T-cell (primary cell): ENCODE measurements at regions not wholly inside any gene's neighbourhood (a gene's known extent, or its start where the extent isn't known, plus 50 kb on each side); places are given as distances from the start of the nearest gene placed in this dataset.

Source experiments
- ATAC-seq, 4 experiments: fragments of 200-7000 bp in 3 of 4; fragments of 150-1000 bp in 1 of 4; cut with Tn5 transposase; replicated peaks in 1 of 4; 1 replicate in 3 of 4; 2 replicates in 1 of 4; pipeline ENCODE4 v1.10.0; 2021; ENCODE audit warnings: moderate library complexity in 3 of 4, mild to moderate bottlenecking in 2 of 4, moderate number of reproducible peaks in 1 of 4
- CTCF ChIA-PET, 2 donors: fragments of 300-600 bp; sonication (Branson Sonifier 250); formaldehyde crosslinking; loops; one replicate each; lab custom pipeline; 2022; ENCODE audit warnings: antibody characterized with exemption in 2 of 2; lab: Charles Lee
- POLR2A ChIA-PET, 2 donors: fragments of 300-600 bp; sonication (Branson Sonifier 250); formaldehyde crosslinking; loops; one replicate each; lab custom pipeline; 2022; ENCODE audit warnings: antibody characterized with exemption in 2 of 2; lab: Charles Lee
- DNase-seq, 35 experiments: peaks; one replicate each; pipeline versions ENCODE4 v3.0.0 to v3.0.0-alpha.2; 2013 to 2023
- H3K27ac ChIP-seq: one replicate; pipeline ENCODE4 v1.5.1; 2013; ENCODE audit warnings: low read length
- H3K27me3 ChIP-seq, 2 experiments: replicated peaks in 1 of 2; 1 replicate in 1 of 2; 2 replicates in 1 of 2; pipeline versions ENCODE4 v1.6.1 to v1.7.0; 2013; ENCODE audit warnings: low read length in 1 of 2, mixed read lengths in 1 of 2; ENCODE audit not compliant: control insufficient read depth in 2 of 2, insufficient read depth in 2 of 2; ENCODE audit errors: extremely low read depth in 1 of 2
- H3K36me3 ChIP-seq, 2 donors: 1 replicate in 1 of 2; 2 replicates in 1 of 2; pipeline versions ENCODE4 v1.6.1 to v1.7.0; 2013; ENCODE audit warnings: low read length in 1 of 2; ENCODE audit not compliant: control insufficient read depth in 2 of 2, insufficient read depth in 1 of 2; ENCODE audit errors: extremely low read depth in 1 of 2
- H3K4me1 ChIP-seq, 2 experiments: 1 replicate in 1 of 2; 2 replicates in 1 of 2; pipeline versions ENCODE4 v1.6.1 to v1.7.0; 2013; ENCODE audit warnings: low read length in 2 of 2, mixed read lengths in 1 of 2; ENCODE audit not compliant: insufficient read depth in 2 of 2, control insufficient read depth in 1 of 2; ENCODE audit errors: extremely low read depth in 1 of 2
- H3K4me3 ChIP-seq, 2 donors: 1 replicate in 1 of 2; 2 replicates in 1 of 2; pipeline versions ENCODE4 v1.5.1 to v1.7.0; 2013; ENCODE audit warnings: mild to moderate bottlenecking in 2 of 2, low read length in 1 of 2, moderate library complexity in 1 of 2; ENCODE audit not compliant: control insufficient read depth in 1 of 2; ENCODE audit errors: extremely low read depth in 1 of 2
- H3K9me3 ChIP-seq: 2 replicates; pipeline ENCODE4 v1.7.0; 2013
- H3K27ac Mint-ChIP-seq, 2 donors: one replicate each; pipeline ENCODE4 v1.8.0; 2020 to 2021; ENCODE audit warnings: mild to moderate bottlenecking in 2 of 2, mixed read lengths in 2 of 2
- H3K27me3 Mint-ChIP-seq, 2 donors: one replicate each; pipeline ENCODE4 v1.8.0; 2021 to 2022; ENCODE audit warnings: mixed read lengths in 2 of 2
- H3K36me3 Mint-ChIP-seq: one replicate; pipeline ENCODE4 v1.8.0; 2021; ENCODE audit warnings: mixed read lengths
- H3K4me1 Mint-ChIP-seq, 3 donors: one replicate each; pipeline ENCODE4 v1.8.0; 2020 to 2022; ENCODE audit warnings: mixed read lengths in 3 of 3, mild to moderate bottlenecking in 1 of 3
- H3K4me3 Mint-ChIP-seq, 3 donors: one replicate each; pipeline ENCODE4 v1.8.0; 2020 to 2022; ENCODE audit warnings: mild to moderate bottlenecking in 3 of 3, mixed read lengths in 3 of 3, moderate library complexity in 3 of 3
- H3K9me3 Mint-ChIP-seq, 3 donors: one replicate each; pipeline ENCODE4 v1.8.0; 2020 to 2022; ENCODE audit warnings: mixed read lengths in 3 of 3
- WGBS: methylation state at CpG from one replicate; pipeline ENCODE4 v1.1.5; 2013; ENCODE audit warnings: missing lambda C conversion rate; ENCODE audit not compliant: insufficient coverage; 5-methylcytosine and 5-hydroxymethylcytosine counted together

- Mint-ChIP-seq H3K27ac (no peak overlapping the region), H3K36me3 (no peaks in the 10 kb centered on the region), H3K27me3 (peaks cover 10 to 11% of the 10 kb centered on the region in 2 donors), H3K9me3 (no peaks in the 10 kb centered on the region), H3K4me3 (no peak overlapping the region), H3K4me1 (no peaks in the 10 kb centered on the region)
- CTCF ChIA-PET = no interaction called here
- ATAC-seq = no peak
- no peak for DNase-seq
- POLR2A ChIA-PET = no interaction called here
- Histone ChIP-seq H3K27ac (no peak overlapping the region), H3K9me3 (no peaks in the 10 kb centered on the region), H3K4me3 (no peak overlapping the region), H3K27me3 (no peaks in the 10 kb centered on the region), H3K36me3 (no peaks in the 10 kb centered on the region), H3K4me1 (no peaks in the 10 kb centered on the region)
- WGBS = no CpG with 5 or more reads among the region's 1 CpG
Observed at GRCh38 chr18:24677011-24677410, 216.6 kb downstream of the HRH4 start.

GRCh38 chr18:24678107-24678506 is 217.7 kb downstream of the HRH4 start:
- ATAC-seq = no peak
- WGBS = no CpG with 5 or more reads among the region's 1 CpG
- Histone ChIP-seq H3K27ac (no peak overlapping the region), H3K9me3 (no peaks in the 10 kb centered on the region), H3K4me1 (no peaks in the 10 kb centered on the region), H3K36me3 (no peaks in the 10 kb centered on the region), H3K4me3 (no peak overlapping the region), H3K27me3 (no peaks in the 10 kb centered on the region)
- Mint-ChIP-seq H3K9me3 (peaks cover 0 to under 1% (median 0%) of the 10 kb centered on the region in 3 donors), H3K27ac (no peak overlapping the region), H3K36me3 (no peaks in the 10 kb centered on the region), H3K27me3 (peaks cover 10 to 11% of the 10 kb centered on the region in 2 donors), H3K4me1 (no peaks in the 10 kb centered on the region), H3K4me3 (no peak overlapping the region)
- ChIA-PET POLR2A (interaction anchor here in 1 of 2 donors (0.6 kb wide), 1 partner anchor 125 kb away, joined by 4 read pairs; no protein-coding TSS in a partner anchor), CTCF (no interaction called here)
- no peak for DNase-seq

GRCh38 chr18:24678626-24679025 is 218.2 kb downstream of the HRH4 start:
- whole genome bisulfite sequencing = 50% methylated on average over 1 of the region's 3 CpGs
- CTCF ChIA-PET = no interaction called here
- H3K4me3 Mint-ChIP-seq = no peak overlapping the region

GRCh38 chr18:24679062-24679461 is 218.6 kb downstream of the HRH4 start:
- ATAC-seq = no peak
- DNase-seq = no peak
- WGBS = 56% methylated on average over 3 of the region's 4 CpGs
- POLR2A ChIA-PET = no interaction called here
- CTCF ChIA-PET = interaction anchor here in 1 of 2 donors (0.6 kb wide), 1 partner anchor 8 kb away, joined by 3 read pairs; no protein-coding TSS in a partner anchor
- Histone ChIP-seq H3K4me3 (no peak overlapping the region), H3K27ac (no peak overlapping the region), H3K36me3 (no peaks in the 10 kb centered on the region), H3K4me1 (no peaks in the 10 kb centered on the region), H3K27me3 (no peaks in the 10 kb centered on the region), H3K9me3 (no peaks in the 10 kb centered on the region)
- Mint-ChIP-seq H3K9me3 (peaks cover 0 to 3% (median 0%) of the 10 kb centered on the region in 3 donors), H3K4me3 (no peak overlapping the region), H3K4me1 (no peaks in the 10 kb centered on the region), H3K27me3 (peaks cover 4 to 5% of the 10 kb centered on the region in 2 donors), H3K36me3 (no peaks in the 10 kb centered on the region), H3K27ac (no peak overlapping the region)

More at GRCh38 chr18:24678626-24679025, 218.2 kb downstream of the HRH4 start:
- POLR2A ChIA-PET = interaction anchor here in 1 of 2 donors (0.6 kb wide), 1 partner anchor 126 kb away, joined by 4 read pairs; no protein-coding TSS in a partner anchor
- Histone ChIP-seq H3K27ac (no peak overlapping the region), H3K4me3 (no peak overlapping the region), H3K9me3 (no peaks in the 10 kb centered on the region), H3K36me3 (no peaks in the 10 kb centered on the region), H3K27me3 (no peaks in the 10 kb centered on the region), H3K4me1 (no peaks in the 10 kb centered on the region)
- Mint-ChIP-seq H3K9me3 (peaks cover 0 to 3% (median 0%) of the 10 kb centered on the region in 3 donors), H3K36me3 (no peaks in the 10 kb centered on the region), H3K27ac (no peak overlapping the region), H3K4me1 (no peaks in the 10 kb centered on the region), H3K27me3 (peaks cover 7% of the 10 kb centered on the region in 2 donors)
- ATAC-seq (no peak), DNase-seq (no peak)

- Mint-ChIP-seq H3K36me3 (no peaks in the 10 kb centered on the region), H3K4me1 (no peaks in the 10 kb centered on the region), H3K4me3 (no peak overlapping the region), H3K27me3 (peaks cover 0 to 4% of the 10 kb centered on the region in 2 donors), H3K27ac (no peak overlapping the region), H3K9me3 (peaks cover 0 to 3% (median 0%) of the 10 kb centered on the region in 3 donors)
- Histone ChIP-seq H3K9me3 (no peaks in the 10 kb centered on the region), H3K4me3 (no peak overlapping the region), H3K27me3 (no peaks in the 10 kb centered on the region), H3K4me1 (no peaks in the 10 kb centered on the region), H3K27ac (no peak overlapping the region), H3K36me3 (no peaks in the 10 kb centered on the region)
- CTCF ChIA-PET = no interaction called here
- no peak for ATAC-seq
- POLR2A ChIA-PET = no interaction called here
- DNase-seq = no peak
- WGBS = no CpG with 5 or more reads among the region's 1 CpG
Observed at GRCh38 chr18:24683925-24684324, 223.5 kb downstream of the HRH4 start.

- Mint-ChIP-seq H3K9me3 (peaks cover 0 to 3% (median 0%) of the 10 kb centered on the region in 3 donors), H3K27ac (no peak overlapping the region), H3K27me3 (peaks cover 0 to 4% of the 10 kb centered on the region in 2 donors), H3K36me3 (no peaks in the 10 kb centered on the region), H3K4me3 (no peak overlapping the region), H3K4me1 (no peaks in the 10 kb centered on the region)
- Histone ChIP-seq H3K36me3 (no peaks in the 10 kb centered on the region), H3K27ac (no peak overlapping the region), H3K27me3 (no peaks in the 10 kb centered on the region), H3K4me3 (no peak overlapping the region), H3K4me1 (no peaks in the 10 kb centered on the region), H3K9me3 (no peaks in the 10 kb centered on the region)
- CTCF ChIA-PET = interaction anchor here in 1 of 2 donors (0.5 kb wide), 1 partner anchor 41 kb away, joined by 3 read pairs; no protein-coding TSS in a partner anchor
- ATAC-seq (no peak), DNase-seq (no peak)
- POLR2A ChIA-PET = no interaction called here
- 72% methylated on average over 2 of the region's 5 CpGs for WGBS
Observed at GRCh38 chr18:24685254-24685959, 225.0 kb downstream of the HRH4 start.
